Left lung (tissue), 4 donors: ENCODE measurements at regions not wholly inside any gene's neighbourhood (a gene's known extent, or its start where the extent isn't known, plus 50 kb on each side); places are given as distances from the start of the nearest gene placed in this dataset.

Experiments used
- ATAC-seq: fragments of 200-7000 bp; cut with Tn5 transposase; one replicate; pipeline ENCODE4 v1.9.1; 2020; ENCODE audit warnings: moderate library complexity
- DNase-seq, 4 donors: peaks; one replicate each; pipeline ENCODE4 v3.0.0-alpha.2; 2013 to 2020
- H3K27ac ChIP-seq, 2 donors: fragments of 200-600 bp; sonication (generic) in 1 of 2; one replicate each; pipeline versions ENCODE4 v1.5.0 to v1.8.0; 2020 to 2021
- H3K27me3 ChIP-seq, 2 donors: fragments of 200-600 bp; sonication (generic) in 1 of 2; one replicate each; pipeline versions ENCODE4 v1.5.0 to v1.8.0; 2020 to 2021
- H3K36me3 ChIP-seq, 2 donors: fragments of 200-600 bp; sonication (generic) in 1 of 2; one replicate each; pipeline versions ENCODE4 v1.5.0 to v1.8.0; 2020 to 2021
- H3K4me1 ChIP-seq, 2 donors: fragments of 200-600 bp; one replicate each; pipeline ENCODE4 v1.8.0; 2021
- H3K4me3 ChIP-seq, 2 donors: fragments of 200-600 bp; sonication (generic) in 1 of 2; one replicate each; pipeline versions ENCODE4 v1.5.0 to v1.8.0; 2020 to 2021; ENCODE audit warnings: mild to moderate bottlenecking in 1 of 2
- H3K9me3 ChIP-seq, 2 donors: fragments of 200-600 bp; sonication (generic) in 1 of 2; one replicate each; pipeline versions ENCODE4 v1.5.0 to v1.8.0; 2020 to 2021
- CTCF ChIP-seq, 2 donors: fragments of 200-600 bp; sonication (generic) in 1 of 2; IDR thresholded peaks; one replicate each; pipeline versions ENCODE4 v1.5.0 to v1.8.0; 2021; ENCODE audit warnings: antibody characterized with exemption in 2 of 2
- intact Hi-C, 2 donors: fragments of 100-400 bp; cut with DNase I; formaldehyde crosslinking; loops; one replicate each; pipeline versions ENCODE4 v1.11.2 to v1.14.2; 2022
- donor health status: DM: no; HTN: yes; CAD: no.
- donor health status: DM: no; HTN: no; CAD: no.

- DNase-seq (no peak), ATAC-seq (no peak)
- intact Hi-C loops, result no loop called here
- no peak for TF ChIP-seq CTCF (IDR thresholded peaks at IDR 0.05)
- no peaks in the 10 kb centered on the region for H3K27me3 ChIP-seq
- peaks cover 0 to 3% of the 10 kb centered on the region in 2 donors for H3K4me1 ChIP-seq
- no peaks in the 10 kb centered on the region for H3K36me3 ChIP-seq
- H3K9me3 ChIP-seq, result no peaks in the 10 kb centered on the region
- H3K4me3 ChIP-seq, result no peak overlapping the region
- no peak overlapping the region for H3K27ac ChIP-seq
These were observed 459.0 kb downstream of the BCL11A start for GRCh38 chr2:60094450-60094929.

GRCh38 chr2:60092781-60093180 is 460.7 kb downstream of the BCL11A start:
- DNase-seq (no peak), ATAC-seq (no peak)
- intact Hi-C loops, result no loop called here
- Histone ChIP-seq H3K36me3 (no peaks in the 10 kb centered on the region), H3K27me3 (no peaks in the 10 kb centered on the region), H3K9me3 (no peaks in the 10 kb centered on the region), H3K4me3 (no peak overlapping the region), H3K27ac (no peak overlapping the region), H3K4me1 (no peaks in the 10 kb centered on the region)
- no peak for TF ChIP-seq CTCF (IDR thresholded peaks at IDR 0.05)

GRCh38 chr2:60091894-60092293 is 461.6 kb downstream of the BCL11A start:
- H3K4me1 ChIP-seq, result no peaks in the 10 kb centered on the region
- H3K27me3 ChIP-seq, result no peaks in the 10 kb centered on the region
- no peak for TF ChIP-seq CTCF (IDR thresholded peaks at IDR 0.05)
- no peak overlapping the region for H3K4me3 ChIP-seq
- intact Hi-C loops, result no loop called here
- no peaks in the 10 kb centered on the region for H3K36me3 ChIP-seq
- no peak overlapping the region for H3K27ac ChIP-seq
- H3K9me3 ChIP-seq, result no peaks in the 10 kb centered on the region
- DNase-seq, result no peak
- ATAC-seq, result no peak

DNA sequence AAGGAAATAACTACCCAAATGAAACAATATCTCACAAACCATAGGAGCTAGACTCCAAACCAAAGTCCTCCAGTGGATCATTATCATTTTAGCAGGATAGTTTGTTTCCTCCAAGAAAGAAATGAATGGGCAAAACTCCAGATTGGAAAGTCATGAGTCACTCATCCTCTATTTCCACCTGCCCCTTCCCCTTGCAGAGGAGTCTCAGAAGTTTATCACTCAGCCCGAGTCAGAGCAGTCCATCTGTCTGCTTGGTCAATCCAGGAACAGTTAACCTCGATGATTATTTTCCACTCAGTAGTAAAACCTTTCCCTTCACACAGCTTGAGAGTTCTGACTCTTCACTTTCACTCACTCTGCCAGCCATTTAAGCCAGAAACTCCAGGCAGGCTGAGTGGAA is 462.2 kb downstream of the BCL11A start:
- Histone ChIP-seq H3K27ac (no peak overlapping the region), H3K4me1 (no peaks in the 10 kb centered on the region), H3K4me3 (no peak overlapping the region), H3K9me3 (no peaks in the 10 kb centered on the region), H3K27me3 (no peaks in the 10 kb centered on the region), H3K36me3 (no peaks in the 10 kb centered on the region)
- no peak for TF ChIP-seq CTCF (IDR thresholded peaks at IDR 0.05)
- intact Hi-C loops, result no loop called here
- ATAC-seq, result no peak
- DNase-seq, result no peak

GRCh38 chr2:60079562-60079961 is 473.9 kb downstream of the BCL11A start:
- Histone ChIP-seq H3K27me3 (no peaks in the 10 kb centered on the region), H3K9me3 (no peaks in the 10 kb centered on the region), H3K4me3 (no peak overlapping the region), H3K4me1 (no peaks in the 10 kb centered on the region), H3K36me3 (no peaks in the 10 kb centered on the region), H3K27ac (no peak overlapping the region)
- TF ChIP-seq CTCF (IDR thresholded peaks at IDR 0.05), result no peak
- ATAC-seq (no peak), DNase-seq (no peak)
- intact Hi-C loops, result no loop called here
